IMR-90 (cell line): ENCODE measurements at regions not wholly inside any gene's neighbourhood (a gene's known extent, or its start where the extent isn't known, plus 50 kb on each side); places are given as distances from the start of the nearest gene placed in this dataset.

Source experiments
- ATAC-seq: fragments of 200-7000 bp; cut with Tn5 transposase; 2 replicates; pipeline ENCODE4 v1.9.1; 2020; ENCODE audit warnings: low read depth, mild to moderate bottlenecking, moderate library complexity
- BruUV-seq: library from RNA; stranded (reverse); fragments of 400-500 nt; replicated peaks from 2 replicates; lab custom pipeline; 2021; lab: Mats Ljungman, UMichigan
- CTCF ChIA-PET: fragments of 300-600 bp; formaldehyde crosslinking; extraction: SDS; loops from one replicate; lab custom pipeline; 2021; ENCODE audit warnings: antibody characterized with exemption; lab: Yijun Ruan, JAX
- POLR2A ChIA-PET: fragments of 300-600 bp; sonication (Branson Sonifier 250); formaldehyde crosslinking; loops from one replicate; lab custom pipeline; 2022; ENCODE audit warnings: antibody characterized with exemption; ENCODE audit not compliant: unreplicated experiment; lab: Charles Lee
- DNase-seq: peaks from one replicate; pipeline ENCODE4 v3.0.0; 2013
- H2AFZ ChIP-seq: replicated peaks from 2 replicates; pipeline ENCODE3; 2013; ENCODE audit warnings: low read length, mild to moderate bottlenecking; ENCODE audit not compliant: poor library complexity
- H2AK5ac ChIP-seq: 2 replicates; pipeline ENCODE4 v1.6.1; 2013; ENCODE audit warnings: low read depth, low read length, inconsistent platforms
- H2AK9ac ChIP-seq: replicated peaks from 2 replicates; pipeline ENCODE3; 2013; ENCODE audit warnings: mild to moderate bottlenecking, low read depth, low read length, moderate library complexity; ENCODE audit not compliant: poor library complexity
- H2BK120ac ChIP-seq: 2 replicates; pipeline ENCODE4 v1.6.1; 2013; ENCODE audit warnings: low read depth, low read length, inconsistent platforms
- H2BK15ac ChIP-seq: 3 replicates; pipeline ENCODE4 v1.6.1; 2013; ENCODE audit warnings: low read depth, low read length, inconsistent platforms
- H2BK20ac ChIP-seq: 2 replicates; pipeline ENCODE4 v1.6.1; 2013; ENCODE audit warnings: low read depth, mild to moderate bottlenecking, inconsistent platforms, low read length, moderate library complexity
- H2BK5ac ChIP-seq: 2 replicates; pipeline ENCODE4 v1.6.1; 2013; ENCODE audit warnings: mild to moderate bottlenecking, low read depth, low read length, inconsistent platforms; ENCODE audit not compliant: poor library complexity, severe bottlenecking
- H3K14ac ChIP-seq: replicated peaks from 2 replicates; pipeline ENCODE4 v1.6.1; 2013; ENCODE audit warnings: low read depth, low read length, inconsistent platforms
- H3K18ac ChIP-seq: 2 replicates; pipeline ENCODE4 v1.6.1; 2013; ENCODE audit warnings: low read depth, low read length, control low read depth
- H3K23ac ChIP-seq: 2 replicates; pipeline ENCODE4 v1.6.1; 2013; ENCODE audit warnings: low read depth, low read length, inconsistent platforms
- H3K27ac ChIP-seq: 2 replicates; pipeline ENCODE4 v1.5.1; 2013; ENCODE audit warnings: mild to moderate bottlenecking, control low read depth, low read length; ENCODE audit not compliant: insufficient read depth
- H3K27me3 ChIP-seq: 2 replicates; pipeline ENCODE4 v1.6.1; 2013; ENCODE audit warnings: low read length; ENCODE audit not compliant: control insufficient read depth, insufficient read depth
- H3K36me3 ChIP-seq: 2 replicates; pipeline ENCODE4 v1.6.1; 2013; ENCODE audit warnings: low read length, mixed read lengths; ENCODE audit not compliant: control insufficient read depth, insufficient read depth
- H3K4ac ChIP-seq: 2 replicates; pipeline ENCODE4 v1.6.1; 2013; ENCODE audit warnings: low read depth, low read length, inconsistent platforms
- H3K4me1 ChIP-seq: 2 replicates; pipeline ENCODE4 v1.6.1; 2013; ENCODE audit warnings: low read length, mixed read lengths; ENCODE audit not compliant: control insufficient read depth, insufficient read depth
- H3K4me2 ChIP-seq: 2 replicates; pipeline ENCODE4 v1.6.1; 2013; ENCODE audit warnings: low read depth, mild to moderate bottlenecking, control low read depth, low read length, moderate library complexity
- H3K4me3 ChIP-seq: 2 replicates; pipeline ENCODE4 v1.5.1; 2013; ENCODE audit warnings: low read depth, mild to moderate bottlenecking, control low read depth, low read length, moderate library complexity; ENCODE audit not compliant: insufficient read depth
- H3K56ac ChIP-seq: 2 replicates; pipeline ENCODE4 v1.6.1; 2013; ENCODE audit warnings: low read length, inconsistent platforms; ENCODE audit not compliant: insufficient read depth; ENCODE audit errors: extremely low read depth
- H3K79me1 ChIP-seq, 2 experiments: 2 replicates each; pipeline ENCODE4 v1.6.1; 2013; ENCODE audit warnings: low read length in 2 of 2, inconsistent platforms in 1 of 2, low read depth in 1 of 2
- H3K9ac ChIP-seq: 2 replicates; pipeline ENCODE4 v1.6.1; 2013; ENCODE audit warnings: low read depth, low read length, control low read depth
- H3K9me1 ChIP-seq: 2 replicates; pipeline ENCODE4 v1.6.1; 2013; ENCODE audit warnings: low read length, inconsistent platforms; ENCODE audit not compliant: insufficient read depth
- H3K9me3 ChIP-seq: 2 replicates; pipeline ENCODE4 v1.6.1; 2013; ENCODE audit warnings: low read length; ENCODE audit not compliant: control insufficient read depth, insufficient read depth
- H4K20me1 ChIP-seq: 2 replicates; pipeline ENCODE4 v1.6.1; 2013; ENCODE audit warnings: low read length, inconsistent platforms; ENCODE audit not compliant: insufficient read depth
- H4K5ac ChIP-seq: 2 replicates; pipeline ENCODE4 v1.6.1; 2013; ENCODE audit warnings: mild to moderate bottlenecking, low read depth, low read length, control low read depth
- H4K8ac ChIP-seq, 2 experiments: 2 replicates each; pipeline ENCODE4 v1.6.1; 2013; ENCODE audit warnings: low read depth in 2 of 2, low read length in 2 of 2, control low read depth in 1 of 2, inconsistent platforms in 1 of 2
- H4K91ac ChIP-seq: 2 replicates; pipeline ENCODE4 v1.6.1; 2013; ENCODE audit warnings: low read depth, low read length, inconsistent platforms; ENCODE audit not compliant: insufficient read depth
- CEBPB ChIP-seq: IDR thresholded peaks from 2 replicates; pipeline ENCODE4 v1.6.1; 2012; ENCODE audit warnings: low read depth, low read length, improper control_type of control experiment
- RCOR1 ChIP-seq: IDR thresholded peaks from 2 replicates; pipeline ENCODE4 v1.6.1; 2012; ENCODE audit warnings: mild to moderate bottlenecking, low read length, improper control_type of control experiment; ENCODE audit not compliant: insufficient replicate concordance
- WGBS, 2 experiments: methylation state at CpG; one replicate each; pipeline versions ENCODE4 v1.1.5 to v1.1.7; 2013; ENCODE audit warnings: missing lambda C conversion rate in 2 of 2; ENCODE audit not compliant: insufficient read length in 1 of 2; ENCODE audit errors: extremely low coverage in 2 of 2; 5-methylcytosine and 5-hydroxymethylcytosine counted together
- dilution Hi-C: fragments of 300-500 bp; cut with HindIII; formaldehyde crosslinking; loops from one replicate; pipeline ENCODE4 v1.14.3; 2018; ENCODE audit warnings: low sequenced_read_pairs; ENCODE audit not compliant: unreplicated experiment
- in situ Hi-C: fragments of 300-500 bp; cut with MboI; formaldehyde crosslinking; loops from 3 replicates; pipeline ENCODE4 v1.14.3; 2019; ENCODE audit warnings: low sequenced_read_pairs, inconsistent platforms, mixed read lengths
- intact Hi-C: fragments of 100-400 bp; cut with micrococcal nuclease; formaldehyde crosslinking; loops from 2 replicates; pipeline ENCODE4 v1.10.0; 2022

GRCh38 chr2:145040433-145040832, 520.5 kb upstream of the ZEB2 start:
- Histone ChIP-seq H3K4me3 (no peak overlapping the region), H3K4me1 (peaks cover 4% of the 10 kb centered on the region), H2BK5ac (no peak overlapping the region), H2BK15ac (no peak overlapping the region), H3K79me1 (no peaks in the 10 kb centered on the region), H3K9ac (no peak overlapping the region), H3K56ac (no peak overlapping the region), H3K23ac (no peak overlapping the region), H3K27ac (no peak overlapping the region), H2AK5ac (no peak overlapping the region), H3K36me3 (no peaks in the 10 kb centered on the region), H3K14ac (no peak overlapping the region), H3K9me3 (no peaks in the 10 kb centered on the region), H2BK120ac (no peak overlapping the region), H4K5ac (no peak overlapping the region), H3K4ac (no peak overlapping the region), H2BK20ac (no peak overlapping the region), H3K4me2 (no peak overlapping the region), H4K20me1 (no peaks in the 10 kb centered on the region), H2AK9ac (no peak overlapping the region), H4K91ac (no peak overlapping the region), H3K18ac (no peak overlapping the region), H3K27me3 (no peaks in the 10 kb centered on the region), H2AFZ (no peak overlapping the region), H3K9me1 (no peaks in the 10 kb centered on the region), H4K8ac (no peak overlapping the region)
- POLR2A ChIA-PET, result no interaction called here
- BruUV-seq, result no TSS peak
- TF ChIP-seq RCOR1 (no peak), CEBPB (peak; percentile 70)
- dilution Hi-C loops (no loop called here), in situ Hi-C loops (no loop called here), intact Hi-C loops (no loop called here)
- DNase-seq (peak; percentile 48), ATAC-seq (no peak)
- WGBS, 2 experiments, result no CpG with 5 or more reads among the region's 1 CpG
- CTCF ChIA-PET, result no interaction called here
